ENCODE measurements at regions not wholly inside any gene's neighbourhood (a gene's known extent, or its start where the extent isn't known, plus 50 kb on each side); places are given as distances from the start of the nearest gene placed in this dataset.

- TF ChIP-seq EZH2phosphoT487 (IDR thresholded peaks at IDR 0.05; ENCODE audit: insufficient read depth, low read depth) = no peak
- TF ChIP-seq EZH2 (IDR thresholded peaks at IDR 0.05; ENCODE audit: insufficient read depth, poor library complexity, severe bottlenecking) = no peak
Measured at GRCh38 chr5:164763206-164763605, 1257.8 kb downstream of the MAT2B start.
